Activated T-helper 17 cell treated with anti-CD3 and anti-CD28 coated beads, Interleukin-2, amount 50 U/mL, for 72 hours (primary cell): ENCODE measurements at regions not wholly inside any gene's neighbourhood (a gene's known extent, or its start where the extent isn't known, plus 50 kb on each side); places are given as distances from the start of the nearest gene placed in this dataset.

Experiments
- ATAC-seq: fragments of 150-1000 bp; cut with Tn5 transposase; replicated peaks from 2 replicates; pipeline ENCODE4 v1.10.0; 2021; ENCODE audit warnings: mild to moderate bottlenecking, moderate library complexity
- H3K27ac Mint-ChIP-seq: one replicate; pipeline ENCODE4 v1.8.0; 2022; ENCODE audit warnings: mixed read lengths
- H3K27me3 Mint-ChIP-seq: one replicate; pipeline ENCODE4 v1.8.0; 2022; ENCODE audit warnings: mixed read lengths
- H3K36me3 Mint-ChIP-seq: one replicate; pipeline ENCODE4 v1.8.0; 2022; ENCODE audit warnings: low read depth, mild to moderate bottlenecking, mixed read lengths
- H3K4me1 Mint-ChIP-seq: one replicate; pipeline ENCODE4 v1.8.0; 2022; ENCODE audit warnings: mixed read lengths
- H3K4me3 Mint-ChIP-seq: one replicate; pipeline ENCODE4 v1.8.0; 2022; ENCODE audit warnings: mild to moderate bottlenecking, mixed read lengths
- H3K9me3 Mint-ChIP-seq: one replicate; pipeline ENCODE4 v1.8.0; 2022; ENCODE audit warnings: mixed read lengths

- Mint-ChIP-seq H3K4me3 (no peak overlapping the region), H3K9me3 (no peaks in the 10 kb centered on the region), H3K4me1 (no peaks in the 10 kb centered on the region), H3K27me3 (peaks cover 9% of the 10 kb centered on the region), H3K36me3 (no peaks in the 10 kb centered on the region), H3K27ac (no peak overlapping the region)
- no peak for ATAC-seq
These were observed 141.0 kb downstream of the CMPK2 start for GRCh38 chr2:6724605-6725140.

DNA sequence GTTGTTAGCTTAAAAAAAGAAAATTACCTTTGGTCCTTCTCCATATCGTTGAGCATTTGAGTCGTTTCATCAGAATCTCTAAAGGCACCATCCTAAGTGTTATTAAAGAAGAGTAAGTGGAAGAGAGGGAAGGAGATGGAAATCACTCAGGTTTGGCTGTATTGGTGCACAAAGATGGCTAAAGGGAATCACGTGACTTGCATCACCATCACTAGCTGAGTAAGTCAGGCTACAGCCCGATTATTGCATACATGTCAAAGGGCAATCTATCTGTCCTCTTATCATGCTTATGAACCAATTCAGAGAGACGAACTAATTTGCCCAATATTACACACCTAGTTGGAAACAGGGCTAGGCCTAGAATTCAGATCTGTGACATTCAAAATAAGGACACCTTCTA is 137.6 kb downstream of the CMPK2 start:
- H3K9me3 Mint-ChIP-seq, result no peaks in the 10 kb centered on the region
- H3K36me3 Mint-ChIP-seq, result no peaks in the 10 kb centered on the region
- H3K4me3 Mint-ChIP-seq, result no peak overlapping the region
- H3K4me1 Mint-ChIP-seq, result no peaks in the 10 kb centered on the region
- no peak overlapping the region for H3K27ac Mint-ChIP-seq
- peaks cover 16% of the 10 kb centered on the region for H3K27me3 Mint-ChIP-seq
- ATAC-seq, result no peak

DNA sequence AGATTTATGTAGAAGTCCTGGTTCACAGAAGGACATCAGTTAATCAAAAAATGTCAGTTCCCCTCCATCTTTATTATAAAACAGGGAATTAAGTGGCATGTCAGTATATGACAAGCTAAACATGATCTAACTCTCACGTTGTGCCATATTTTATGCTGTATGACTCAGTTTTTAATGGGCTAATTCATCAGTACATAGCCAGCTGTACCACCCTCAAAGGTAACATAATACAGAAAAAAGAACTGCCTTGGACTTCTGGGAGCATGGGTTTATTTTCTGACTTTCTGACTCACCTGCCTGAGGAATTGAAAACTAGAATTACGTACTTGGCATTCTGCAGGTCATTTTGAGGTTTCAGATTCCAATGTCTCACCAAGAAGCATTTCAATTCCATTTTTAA is 135.7 kb downstream of the CMPK2 start:
- Mint-ChIP-seq H3K27ac (no peak overlapping the region), H3K4me3 (no peak overlapping the region), H3K9me3 (no peaks in the 10 kb centered on the region), H3K36me3 (no peaks in the 10 kb centered on the region), H3K4me1 (no peaks in the 10 kb centered on the region), H3K27me3 (peaks cover 19% of the 10 kb centered on the region)
- no peak for ATAC-seq

- Mint-ChIP-seq H3K27ac (no peak overlapping the region), H3K4me3 (no peak overlapping the region), H3K27me3 (peaks cover 15% of the 10 kb centered on the region), H3K9me3 (no peaks in the 10 kb centered on the region), H3K4me1 (no peaks in the 10 kb centered on the region), H3K36me3 (no peaks in the 10 kb centered on the region)
- no peak for ATAC-seq
These were observed 134.8 kb downstream of the CMPK2 start for GRCh38 chr2:6730649-6731532.

GRCh38 chr2:6739547-6739946 is 126.2 kb downstream of the CMPK2 start:
- Mint-ChIP-seq H3K4me1 (no peaks in the 10 kb centered on the region), H3K36me3 (no peaks in the 10 kb centered on the region), H3K4me3 (no peak overlapping the region), H3K27ac (no peak overlapping the region), H3K9me3 (no peaks in the 10 kb centered on the region), H3K27me3 (peaks cover 20% of the 10 kb centered on the region)
- no peak for ATAC-seq

- ATAC-seq, result no peak
- no peak overlapping the region for H3K4me3 Mint-ChIP-seq
- no peaks in the 10 kb centered on the region for H3K9me3 Mint-ChIP-seq
- no peaks in the 10 kb centered on the region for H3K36me3 Mint-ChIP-seq
- no peak overlapping the region for H3K27ac Mint-ChIP-seq
- peaks cover 35% of the 10 kb centered on the region for H3K27me3 Mint-ChIP-seq
- no peaks in the 10 kb centered on the region for H3K4me1 Mint-ChIP-seq
These were observed 124.5 kb downstream of the CMPK2 start for GRCh38 chr2:6741229-6741628.

GRCh38 chr2:6744038-6744437 is 121.7 kb downstream of the CMPK2 start:
- Mint-ChIP-seq H3K36me3 (no peaks in the 10 kb centered on the region), H3K4me3 (no peak overlapping the region), H3K27ac (no peak overlapping the region), H3K9me3 (no peaks in the 10 kb centered on the region), H3K27me3 (peaks cover 43% of the 10 kb centered on the region), H3K4me1 (no peaks in the 10 kb centered on the region)
- no peak for ATAC-seq

GRCh38 chr2:6747433-6747832 is 118.3 kb downstream of the CMPK2 start:
- Mint-ChIP-seq H3K4me1 (no peaks in the 10 kb centered on the region), H3K27me3 (peaks cover 43% of the 10 kb centered on the region), H3K9me3 (no peaks in the 10 kb centered on the region), H3K27ac (no peak overlapping the region), H3K4me3 (no peak overlapping the region), H3K36me3 (no peaks in the 10 kb centered on the region)
- no peak for ATAC-seq

- Mint-ChIP-seq H3K9me3 (no peaks in the 10 kb centered on the region), H3K4me1 (no peaks in the 10 kb centered on the region), H3K36me3 (no peaks in the 10 kb centered on the region), H3K27ac (no peak overlapping the region), H3K27me3 (peaks cover 43% of the 10 kb centered on the region), H3K4me3 (no peak overlapping the region)
- no peak for ATAC-seq
These were observed 117.2 kb downstream of the CMPK2 start for GRCh38 chr2:6748406-6749067.

GRCh38 chr2:6749962-6750361 is 115.7 kb downstream of the CMPK2 start:
- H3K36me3 Mint-ChIP-seq, result no peaks in the 10 kb centered on the region
- no peaks in the 10 kb centered on the region for H3K4me1 Mint-ChIP-seq
- no peaks in the 10 kb centered on the region for H3K9me3 Mint-ChIP-seq
- no peak overlapping the region for H3K4me3 Mint-ChIP-seq
- ATAC-seq, result no peak
- no peak overlapping the region for H3K27ac Mint-ChIP-seq
- H3K27me3 Mint-ChIP-seq, result peaks cover 39% of the 10 kb centered on the region

DNA sequence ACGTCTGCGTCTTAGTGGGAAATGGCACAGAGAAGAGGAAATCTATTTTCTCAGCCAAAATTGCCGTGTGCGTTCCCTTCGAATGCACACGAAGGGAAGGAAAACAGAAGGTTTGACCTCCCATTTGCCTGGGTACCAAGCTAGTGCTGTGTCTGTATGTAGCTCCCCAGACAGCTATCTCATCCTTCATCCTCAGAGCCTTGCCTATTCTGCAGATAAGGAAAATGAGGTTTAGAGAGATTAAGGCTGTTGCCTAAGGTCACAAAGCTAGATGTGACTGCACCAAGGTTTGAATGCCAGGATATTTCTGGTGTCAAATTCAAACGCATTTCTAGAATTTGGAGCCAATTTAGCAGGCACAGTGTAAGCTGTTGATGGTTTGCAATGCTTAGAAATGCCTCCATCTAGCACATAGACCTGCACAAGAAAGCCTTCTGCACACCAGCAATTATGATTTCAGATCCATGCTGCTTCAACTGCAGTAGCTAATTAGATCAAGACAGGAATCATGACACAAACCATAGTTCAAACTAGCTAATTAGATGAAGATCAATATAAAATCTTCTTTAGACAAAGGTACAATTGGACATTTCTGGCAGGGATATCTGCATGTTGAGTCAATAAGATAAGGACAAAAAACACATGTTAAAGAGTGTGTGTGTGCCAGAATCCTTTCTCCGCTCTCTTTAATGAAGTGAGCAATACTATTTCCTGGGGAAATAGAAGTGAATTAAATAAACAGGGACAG is 115.1 kb downstream of the CMPK2 start:
- Mint-ChIP-seq H3K4me1 (no peaks in the 10 kb centered on the region), H3K36me3 (no peaks in the 10 kb centered on the region), H3K4me3 (no peak overlapping the region), H3K27ac (no peak overlapping the region), H3K9me3 (no peaks in the 10 kb centered on the region), H3K27me3 (peaks cover 35% of the 10 kb centered on the region)
- no peak for ATAC-seq

DNA sequence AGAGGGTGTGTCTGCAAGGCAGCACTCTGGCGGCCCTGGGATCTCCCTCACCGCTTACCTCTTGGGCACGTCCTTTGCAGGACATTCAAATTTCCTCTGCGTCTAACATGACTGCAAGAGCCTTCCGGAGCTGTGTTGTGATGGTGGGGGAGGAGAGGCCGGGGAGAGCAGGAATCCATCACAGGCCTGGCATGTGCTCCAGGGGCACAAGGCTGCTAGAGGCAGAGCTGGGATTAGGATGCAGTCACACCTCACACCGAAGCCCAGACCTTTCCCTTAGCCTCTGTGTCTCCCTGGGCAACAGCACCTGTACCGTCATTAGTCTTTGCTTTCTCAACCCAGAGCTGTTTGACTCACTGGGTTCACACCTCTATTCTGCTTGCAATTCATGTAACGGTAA is 111.3 kb downstream of the CMPK2 start:
- H3K27me3 Mint-ChIP-seq, result peaks cover 17% of the 10 kb centered on the region
- H3K4me3 Mint-ChIP-seq, result no peak overlapping the region
- ATAC-seq, result no peak

GRCh38 chr2:6755456-6755855 is 110.3 kb downstream of the CMPK2 start:
- H3K36me3 Mint-ChIP-seq, result no peaks in the 10 kb centered on the region
- no peaks in the 10 kb centered on the region for H3K4me1 Mint-ChIP-seq

More for the DNA sequence above, 111.3 kb downstream of the CMPK2 start:
- H3K36me3 Mint-ChIP-seq, result no peaks in the 10 kb centered on the region
- H3K9me3 Mint-ChIP-seq, result no peaks in the 10 kb centered on the region
- no peaks in the 10 kb centered on the region for H3K4me1 Mint-ChIP-seq
- H3K27ac Mint-ChIP-seq, result no peak overlapping the region

DNA sequence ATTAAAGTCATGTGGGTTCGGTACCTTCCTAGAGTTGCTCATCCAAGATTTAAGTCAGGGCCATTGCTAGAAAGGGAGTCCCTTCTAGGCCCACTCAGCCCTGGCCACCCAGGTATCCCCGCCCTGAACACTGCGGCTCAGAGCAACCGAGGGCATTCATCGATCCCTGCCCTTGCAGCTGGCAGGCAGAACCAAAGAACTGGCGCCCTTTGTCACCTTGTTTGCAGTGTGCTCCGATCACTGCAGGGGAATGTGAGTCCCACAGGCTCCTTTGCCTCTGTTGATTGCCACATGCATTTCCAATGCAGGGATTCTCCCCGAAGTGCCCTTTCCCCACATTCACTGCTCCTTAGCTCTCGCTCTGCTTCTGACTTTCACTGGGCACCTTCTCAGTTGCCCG is 108.5 kb downstream of the CMPK2 start:
- Mint-ChIP-seq H3K4me1 (no peaks in the 10 kb centered on the region), H3K27ac (no peak overlapping the region), H3K36me3 (no peaks in the 10 kb centered on the region), H3K27me3 (peaks cover 13% of the 10 kb centered on the region), H3K4me3 (no peak overlapping the region), H3K9me3 (no peaks in the 10 kb centered on the region)
- no peak for ATAC-seq

More at GRCh38 chr2:6755456-6755855, 110.3 kb downstream of the CMPK2 start:
- Mint-ChIP-seq H3K9me3 (no peaks in the 10 kb centered on the region), H3K27ac (no peak overlapping the region), H3K4me3 (no peak overlapping the region), H3K27me3 (peaks cover 13% of the 10 kb centered on the region)
- no peak for ATAC-seq
